HCT116 (cell line): ENCODE measurements at regions not wholly inside any gene's neighbourhood (a gene's known extent, or its start where the extent isn't known, plus 50 kb on each side); places are given as distances from the start of the nearest gene placed in this dataset.
A peak's percentile ranks its signal among the peaks of the same experiment; 100 is the strongest.

ENCODE experiments used
- ATAC-seq: fragments of 200-7000 bp; cut with Tn5 transposase; 2 replicates; pipeline ENCODE4 v1.9.1; 2020; ENCODE audit warnings: mild to moderate bottlenecking, moderate library complexity
- BruUV-seq: library from RNA; stranded (reverse); fragments of 400-500 nt; replicated peaks from 2 replicates; lab custom pipeline; 2021; lab: Mats Ljungman, UMichigan
- CTCF ChIA-PET: fragments of 300-600 bp; sonication (Branson Sonifier 250); formaldehyde crosslinking; loops from one replicate; lab custom pipeline; 2021; ENCODE audit warnings: antibody characterized with exemption; lab: Charles Lee
- POLR2A ChIA-PET: fragments of 300-600, 350-600 bp; sonication (Branson Sonifier 250); formaldehyde crosslinking; loops from one replicate; lab custom pipeline; 2021; ENCODE audit warnings: antibody characterized with exemption; lab: Charles Lee
- RAD21 ChIA-PET, 2 experiments: fragments of 300-600 bp; sonication (Branson Sonifier 250); formaldehyde crosslinking; loops; one replicate each; lab custom pipeline; 2023; ENCODE audit warnings: low total read pairs in 2 of 2; ENCODE audit not compliant: uncharacterized antibody in 2 of 2, unreplicated experiment in 2 of 2, low non-redundant PET in 1 of 2; lab: Charles Lee
- DNase-seq: peaks from one replicate; pipeline ENCODE4 v3.0.0-alpha.2; 2010; ENCODE audit warnings: low read depth, low spot score
- H2AFZ ChIP-seq: fragments of 200-600 bp; shearing (Covaris generic), sonication (generic); 2 replicates; pipeline ENCODE4 v1.6.1; 2017; ENCODE audit warnings: low read depth, mixed run types, mixed read lengths, antibody characterized with exemption, low read length; ENCODE audit not compliant: poor library complexity, severe bottlenecking
- H3K27ac ChIP-seq: 2 replicates; pipeline ENCODE4 v1.5.1; 2012; ENCODE audit warnings: low read depth, low read length
- H3K27me3 ChIP-seq: fragments of 200-600 bp; sonication (generic); 2 replicates; pipeline ENCODE4 v1.6.1; 2016; ENCODE audit warnings: mixed run types, low read length, mixed read lengths; ENCODE audit not compliant: insufficient read depth
- H3K36me3 ChIP-seq, 2 experiments: fragments of 200-500 bp in 1 of 2; fragments of 200-600 bp in 1 of 2; sonication (Bioruptor generic) in 1 of 2; sonication (generic) in 1 of 2; 2 replicates each; pipeline versions ENCODE4 v1.5.1 to v1.6.1; 2014 to 2016; ENCODE audit warnings: low read length in 2 of 2, inconsistent platforms in 1 of 2, mixed read lengths in 1 of 2, mixed run types in 1 of 2; ENCODE audit not compliant: insufficient read depth in 2 of 2, control insufficient read depth in 1 of 2
- H3K4me1 ChIP-seq, 2 experiments: fragments of 200-600 bp in 1 of 2; sonication (generic) in 1 of 2; 2 replicates each; pipeline versions ENCODE4 v1.5.1 to v1.6.1; 2012 to 2017; ENCODE audit warnings: low read length in 2 of 2, inconsistent platforms in 1 of 2, mild to moderate bottlenecking in 1 of 2, mixed read lengths in 1 of 2, mixed run types in 1 of 2, moderate library complexity in 1 of 2; ENCODE audit not compliant: insufficient read depth in 2 of 2, control insufficient read depth in 1 of 2
- H3K4me2 ChIP-seq: fragments of 200-600 bp; sonication (generic); 2 replicates; pipeline ENCODE4 v1.6.1; 2017; ENCODE audit warnings: mixed run types, low read length, mixed read lengths
- H3K4me3 ChIP-seq, 2 experiments: fragments of 200-600 bp in 1 of 2; sonication (generic) in 1 of 2; replicated peaks in 1 of 2; 2 replicates each; pipeline ENCODE4 v1.5.1; 2011 to 2016; ENCODE audit warnings: low read length in 2 of 2, control low read depth in 1 of 2, low read depth in 1 of 2, mild to moderate bottlenecking in 1 of 2, mixed read lengths in 1 of 2, mixed run types in 1 of 2
- H3K79me2 ChIP-seq: fragments of 200-600 bp; sonication (generic); 2 replicates; pipeline ENCODE4 v1.6.1; 2017; ENCODE audit warnings: mild to moderate bottlenecking, mixed run types, low read length, moderate library complexity, mixed read lengths; ENCODE audit not compliant: insufficient read depth
- H3K9ac ChIP-seq: fragments of 200-600 bp; sonication (generic); 2 replicates; pipeline ENCODE4 v1.6.1; 2016; ENCODE audit warnings: low read length, mixed read lengths
- H3K9me2 ChIP-seq: fragments of 200-600 bp; sonication (generic), shearing (Covaris generic); 2 replicates; pipeline ENCODE4 v1.6.1; 2017; ENCODE audit warnings: mixed run types, mild to moderate bottlenecking, moderate library complexity; ENCODE audit not compliant: insufficient read depth
- H3K9me3 ChIP-seq, 2 experiments: fragments of 200-500 bp in 1 of 2; fragments of 200-600 bp in 1 of 2; sonication (Bioruptor generic) in 1 of 2; sonication (generic) in 1 of 2; 2 replicates each; pipeline ENCODE4 v1.6.1; 2014 to 2017; ENCODE audit warnings: low read length in 2 of 2, mixed read lengths in 2 of 2, inconsistent platforms in 1 of 2, low read depth in 1 of 2, mild to moderate bottlenecking in 1 of 2, mixed run types in 1 of 2, moderate library complexity in 1 of 2; ENCODE audit not compliant: control insufficient read depth in 1 of 2, insufficient read depth in 1 of 2
- H4K20me1 ChIP-seq: fragments of 200-600 bp; sonication (generic), shearing (Covaris generic); 2 replicates; pipeline ENCODE4 v1.6.1; 2017; ENCODE audit warnings: mixed run types, mild to moderate bottlenecking, moderate library complexity; ENCODE audit not compliant: insufficient read depth
- CBX3 ChIP-seq: IDR thresholded peaks from 2 replicates; pipeline ENCODE4 v1.6.1; 2012; ENCODE audit warnings: low read depth
- ELF1 ChIP-seq: IDR thresholded peaks from 2 replicates; pipeline ENCODE4 v1.6.1; 2012; ENCODE audit warnings: low read depth, borderline replicate concordance
- FOSL1 ChIP-seq: IDR thresholded peaks from 2 replicates; pipeline ENCODE4 v1.6.1; 2012; ENCODE audit warnings: low read depth
- JUND ChIP-seq: IDR thresholded peaks from 2 replicates; pipeline ENCODE4 v1.6.1; 2012
- POLR2A ChIP-seq: IDR thresholded peaks from 2 replicates; pipeline ENCODE4 v1.7.0; 2011; ENCODE audit warnings: borderline replicate concordance; ENCODE audit not compliant: insufficient read depth, insufficient read length; ENCODE audit errors: extremely low read depth
- SIN3A ChIP-seq: IDR thresholded peaks from 2 replicates; pipeline ENCODE4 v1.6.1; 2012; ENCODE audit warnings: low read depth
- YY1 ChIP-seq: IDR thresholded peaks from 2 replicates; pipeline ENCODE4 v1.6.1; 2011; ENCODE audit warnings: low read length, low read depth, moderate library complexity, mild to moderate bottlenecking; ENCODE audit not compliant: insufficient replicate concordance; ENCODE audit errors: extremely low read depth
- ZNF274 ChIP-seq: fragments of 200-500 bp; sonication (Bioruptor generic); IDR thresholded peaks from 2 replicates; pipeline ENCODE4 v1.6.1; 2014; ENCODE audit warnings: mild to moderate bottlenecking, low read depth, low read length, inconsistent platforms
- intact Hi-C: fragments of 100-400 bp; cut with micrococcal nuclease; formaldehyde crosslinking; loops from 2 replicates; pipeline ENCODE4 v1.10.0; 2022
- TF ChIP-seq, protein P1 (sequence below): IDR thresholded peaks from 2 replicates; pipeline ENCODE4 v1.6.1; 2012; ENCODE audit warnings: low read depth
- TF ChIP-seq, protein P2 (sequence below): IDR thresholded peaks from 2 replicates; pipeline ENCODE4 v1.6.1; 2011; ENCODE audit warnings: mild to moderate bottlenecking, low read length, moderate library complexity; ENCODE audit not compliant: insufficient replicate concordance; ENCODE audit errors: extremely low read depth
- TF ChIP-seq, protein P3 (sequence below), 3 experiments: fragments of 200-600 bp in 1 of 3; sonication (generic) in 1 of 3; IDR thresholded peaks in 2 of 3; conservative IDR thresholded peaks in 1 of 3; 2 replicates each; pipeline ENCODE4 v1.5.1; 2012 to 2017; ENCODE audit warnings: low read depth in 2 of 3, low read length in 2 of 3, antibody characterized with exemption in 1 of 3, borderline replicate concordance in 1 of 3, control low read depth in 1 of 3, mild to moderate bottlenecking in 1 of 3, mixed read lengths in 1 of 3, mixed run types in 1 of 3, moderate library complexity in 1 of 3; ENCODE audit not compliant: insufficient read depth in 1 of 3

DNA sequence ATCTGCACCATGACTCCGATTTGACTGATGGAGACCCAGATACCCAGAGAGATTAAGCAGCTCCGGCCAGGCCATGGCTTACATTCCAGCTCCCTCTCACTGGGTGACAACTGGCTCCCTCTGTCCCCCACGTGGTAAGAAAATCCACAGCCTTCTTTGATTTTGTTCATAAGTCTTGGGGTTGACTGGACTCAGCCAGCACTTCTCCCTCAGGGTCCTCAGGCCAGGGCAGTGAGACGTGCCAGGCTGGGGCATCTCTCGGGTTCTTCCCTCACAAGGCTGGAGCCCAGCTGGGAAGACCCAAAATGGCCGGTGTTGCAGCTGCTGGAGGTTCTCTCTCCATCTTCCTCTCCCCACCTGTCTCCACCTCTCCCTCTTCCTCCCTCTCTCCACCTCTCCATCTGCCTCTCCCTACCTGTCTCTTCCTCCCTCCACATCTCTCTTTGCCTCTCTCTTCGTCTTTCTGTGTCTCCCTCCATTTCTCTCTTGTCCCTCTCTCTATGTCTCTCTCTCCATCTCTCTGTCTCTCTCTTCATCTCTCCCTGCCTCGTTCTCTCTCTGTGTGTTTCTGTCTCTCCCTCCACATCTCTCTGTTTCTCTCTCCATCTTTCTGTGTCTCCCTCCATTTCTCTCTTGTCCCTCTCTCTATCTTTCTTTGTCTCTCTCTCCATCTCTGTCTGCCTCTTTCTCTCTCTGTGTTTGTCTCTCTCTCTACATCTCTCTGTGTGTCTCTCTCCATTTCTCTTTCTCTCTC lies 105.3 kb downstream of the FOXL1 start:
- H3K4me2 ChIP-seq = no peak overlapping the region
- no peaks in the 10 kb centered on the region for H3K9me2 ChIP-seq
- no peaks in the 10 kb centered on the region for H3K27me3 ChIP-seq
- H3K4me3 ChIP-seq = no peak overlapping the region
- H3K27ac ChIP-seq = no peak overlapping the region
- POLR2A ChIA-PET = no interaction called here
- no peak for DNase-seq
- intact Hi-C loops = no loop called here
- no TSS peak for BruUV-seq
- ATAC-seq = peak; percentile 32; the same call in 1 of the 2 replicates
- no peaks in the 10 kb centered on the region for H3K79me2 ChIP-seq
- peaks cover 0 to 4% of the 10 kb centered on the region in 2 experiments; a peak in 1 of 4 replicates for H3K4me1 ChIP-seq
- H3K36me3 ChIP-seq = no peaks in the 10 kb centered on the region
- CTCF ChIA-PET = no interaction called here
- no peak overlapping the region for H2AFZ ChIP-seq
- RAD21 ChIA-PET = no interaction called here
- H3K9ac ChIP-seq = no peak overlapping the region
- TF ChIP-seq, protein P1, sequence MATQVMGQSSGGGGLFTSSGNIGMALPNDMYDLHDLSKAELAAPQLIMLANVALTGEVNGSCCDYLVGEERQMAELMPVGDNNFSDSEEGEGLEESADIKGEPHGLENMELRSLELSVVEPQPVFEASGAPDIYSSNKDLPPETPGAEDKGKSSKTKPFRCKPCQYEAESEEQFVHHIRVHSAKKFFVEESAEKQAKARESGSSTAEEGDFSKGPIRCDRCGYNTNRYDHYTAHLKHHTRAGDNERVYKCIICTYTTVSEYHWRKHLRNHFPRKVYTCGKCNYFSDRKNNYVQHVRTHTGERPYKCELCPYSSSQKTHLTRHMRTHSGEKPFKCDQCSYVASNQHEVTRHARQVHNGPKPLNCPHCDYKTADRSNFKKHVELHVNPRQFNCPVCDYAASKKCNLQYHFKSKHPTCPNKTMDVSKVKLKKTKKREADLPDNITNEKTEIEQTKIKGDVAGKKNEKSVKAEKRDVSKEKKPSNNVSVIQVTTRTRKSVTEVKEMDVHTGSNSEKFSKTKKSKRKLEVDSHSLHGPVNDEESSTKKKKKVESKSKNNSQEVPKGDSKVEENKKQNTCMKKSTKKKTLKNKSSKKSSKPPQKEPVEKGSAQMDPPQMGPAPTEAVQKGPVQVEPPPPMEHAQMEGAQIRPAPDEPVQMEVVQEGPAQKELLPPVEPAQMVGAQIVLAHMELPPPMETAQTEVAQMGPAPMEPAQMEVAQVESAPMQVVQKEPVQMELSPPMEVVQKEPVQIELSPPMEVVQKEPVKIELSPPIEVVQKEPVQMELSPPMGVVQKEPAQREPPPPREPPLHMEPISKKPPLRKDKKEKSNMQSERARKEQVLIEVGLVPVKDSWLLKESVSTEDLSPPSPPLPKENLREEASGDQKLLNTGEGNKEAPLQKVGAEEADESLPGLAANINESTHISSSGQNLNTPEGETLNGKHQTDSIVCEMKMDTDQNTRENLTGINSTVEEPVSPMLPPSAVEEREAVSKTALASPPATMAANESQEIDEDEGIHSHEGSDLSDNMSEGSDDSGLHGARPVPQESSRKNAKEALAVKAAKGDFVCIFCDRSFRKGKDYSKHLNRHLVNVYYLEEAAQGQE = no peak
- TF ChIP-seq SIN3A = no peak
- no peak for TF ChIP-seq ZNF274
- no peak for TF ChIP-seq FOSL1
- TF ChIP-seq ELF1 = no peak
- TF ChIP-seq, protein P2, sequence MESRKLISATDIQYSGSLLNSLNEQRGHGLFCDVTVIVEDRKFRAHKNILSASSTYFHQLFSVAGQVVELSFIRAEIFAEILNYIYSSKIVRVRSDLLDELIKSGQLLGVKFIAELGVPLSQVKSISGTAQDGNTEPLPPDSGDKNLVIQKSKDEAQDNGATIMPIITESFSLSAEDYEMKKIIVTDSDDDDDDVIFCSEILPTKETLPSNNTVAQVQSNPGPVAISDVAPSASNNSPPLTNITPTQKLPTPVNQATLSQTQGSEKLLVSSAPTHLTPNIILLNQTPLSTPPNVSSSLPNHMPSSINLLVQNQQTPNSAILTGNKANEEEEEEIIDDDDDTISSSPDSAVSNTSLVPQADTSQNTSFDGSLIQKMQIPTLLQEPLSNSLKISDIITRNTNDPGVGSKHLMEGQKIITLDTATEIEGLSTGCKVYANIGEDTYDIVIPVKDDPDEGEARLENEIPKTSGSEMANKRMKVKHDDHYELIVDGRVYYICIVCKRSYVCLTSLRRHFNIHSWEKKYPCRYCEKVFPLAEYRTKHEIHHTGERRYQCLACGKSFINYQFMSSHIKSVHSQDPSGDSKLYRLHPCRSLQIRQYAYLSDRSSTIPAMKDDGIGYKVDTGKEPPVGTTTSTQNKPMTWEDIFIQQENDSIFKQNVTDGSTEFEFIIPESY = no peak
- no peak for TF ChIP-seq JUND
- no peak for TF ChIP-seq YY1
- TF ChIP-seq, protein P3, sequence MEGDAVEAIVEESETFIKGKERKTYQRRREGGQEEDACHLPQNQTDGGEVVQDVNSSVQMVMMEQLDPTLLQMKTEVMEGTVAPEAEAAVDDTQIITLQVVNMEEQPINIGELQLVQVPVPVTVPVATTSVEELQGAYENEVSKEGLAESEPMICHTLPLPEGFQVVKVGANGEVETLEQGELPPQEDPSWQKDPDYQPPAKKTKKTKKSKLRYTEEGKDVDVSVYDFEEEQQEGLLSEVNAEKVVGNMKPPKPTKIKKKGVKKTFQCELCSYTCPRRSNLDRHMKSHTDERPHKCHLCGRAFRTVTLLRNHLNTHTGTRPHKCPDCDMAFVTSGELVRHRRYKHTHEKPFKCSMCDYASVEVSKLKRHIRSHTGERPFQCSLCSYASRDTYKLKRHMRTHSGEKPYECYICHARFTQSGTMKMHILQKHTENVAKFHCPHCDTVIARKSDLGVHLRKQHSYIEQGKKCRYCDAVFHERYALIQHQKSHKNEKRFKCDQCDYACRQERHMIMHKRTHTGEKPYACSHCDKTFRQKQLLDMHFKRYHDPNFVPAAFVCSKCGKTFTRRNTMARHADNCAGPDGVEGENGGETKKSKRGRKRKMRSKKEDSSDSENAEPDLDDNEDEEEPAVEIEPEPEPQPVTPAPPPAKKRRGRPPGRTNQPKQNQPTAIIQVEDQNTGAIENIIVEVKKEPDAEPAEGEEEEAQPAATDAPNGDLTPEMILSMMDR (IDR thresholded peaks at IDR 0.05 in 2 of 3, conservative IDR thresholded peaks at IDR 0.05 in 1 of 3; ENCODE audit: borderline replicate concordance in 1 of 3, insufficient read depth in 1 of 3, low read depth in 2 of 3, low read length in 2 of 3) = no peak
- TF ChIP-seq POLR2A = no peak
- TF ChIP-seq CBX3 = no peak
- TF ChIP-seq, all 23 proteins: peak for 0
- no peaks in the 10 kb centered on the region for H4K20me1 ChIP-seq
- no peaks in the 10 kb centered on the region for H3K9me3 ChIP-seq
